ENCODE measurements at regions not wholly inside any gene's neighbourhood (a gene's known extent, or its start where the extent isn't known, plus 50 kb on each side); places are given as distances from the start of the nearest gene placed in this dataset.

- no peaks in the 10 kb centered on the region for H3K36me3 ChIP-seq (ENCODE audit: control insufficient read depth, insufficient read depth, low read length)
- ChIA-PET POLR2A (no interaction called here), CTCF (no interaction called here)
- H3K4me3 ChIP-seq (ENCODE audit: low read depth in 2 of 2, low read length in 2 of 2): no peak overlapping the region
- TF ChIP-seq POLR2AphosphoS5 (IDR thresholded peaks at IDR 0.05; ENCODE audit: low read depth, low read length) (no peak), SIN3A (IDR thresholded peaks at IDR 0.05; ENCODE audit: borderline replicate concordance, insufficient read depth, low read depth, low read length) (no peak), TCF7L2 (IDR thresholded peaks at IDR 0.05; ENCODE audit: low read depth, low read length) (no peak)
- H3K9me3 ChIP-seq (ENCODE audit: control insufficient read depth, insufficient read depth, low read depth, low read length): no peaks in the 10 kb centered on the region
- ATAC-seq (no peak), DNase-seq (ENCODE audit: low read depth, low spot score) (no peak)
- in situ Hi-C loops (cut with HindIII; ENCODE audit: low pct_unique_long_range_greater_than_20kb, low sequenced_read_pairs): no loop called here
- intact Hi-C loops (cut with micrococcal nuclease; ENCODE audit: unreplicated experiment): no loop called here
- no TSS peak for BruUV-seq (replicated peaks)
- no peaks in the 10 kb centered on the region for H3K4me1 ChIP-seq (ENCODE audit: control insufficient read depth, insufficient read depth, low read length)
- no peak overlapping the region for H3K27ac ChIP-seq (ENCODE audit: low read length)
- no peaks in the 10 kb centered on the region for H3K27me3 ChIP-seq (ENCODE audit: control insufficient read depth, insufficient read depth, low read length)
Measured at GRCh38 chr15:24764375-24765171, 89.0 kb downstream of the NPAP1 start.

- POLR2A ChIA-PET: no interaction called here
Measured at GRCh38 chr15:24766511-24767133, 91.0 kb downstream of the NPAP1 start.

GRCh38 chr15:24772266-24772665 lies 96.7 kb downstream of the NPAP1 start:
- no peaks in the 10 kb centered on the region for H3K4me1 ChIP-seq (ENCODE audit: control insufficient read depth, insufficient read depth, low read length)
- ATAC-seq (no peak), DNase-seq (ENCODE audit: low read depth, low spot score) (no peak)
- intact Hi-C loops (cut with micrococcal nuclease; ENCODE audit: unreplicated experiment) (no loop called here), in situ Hi-C loops (cut with HindIII; ENCODE audit: low pct_unique_long_range_greater_than_20kb, low sequenced_read_pairs) (no loop called here)
- H3K9me3 ChIP-seq (ENCODE audit: control insufficient read depth, insufficient read depth, low read depth, low read length): 0 out of 2 replicates have a peak, but pooled peaks cover 4% of the 10 kb centered on the region
- no peaks in the 10 kb centered on the region for H3K27me3 ChIP-seq (ENCODE audit: control insufficient read depth, insufficient read depth, low read length)
- no peaks in the 10 kb centered on the region for H3K36me3 ChIP-seq (ENCODE audit: control insufficient read depth, insufficient read depth, low read length)
- H3K27ac ChIP-seq (ENCODE audit: low read length): no peak overlapping the region
- TF ChIP-seq, protein P1, sequence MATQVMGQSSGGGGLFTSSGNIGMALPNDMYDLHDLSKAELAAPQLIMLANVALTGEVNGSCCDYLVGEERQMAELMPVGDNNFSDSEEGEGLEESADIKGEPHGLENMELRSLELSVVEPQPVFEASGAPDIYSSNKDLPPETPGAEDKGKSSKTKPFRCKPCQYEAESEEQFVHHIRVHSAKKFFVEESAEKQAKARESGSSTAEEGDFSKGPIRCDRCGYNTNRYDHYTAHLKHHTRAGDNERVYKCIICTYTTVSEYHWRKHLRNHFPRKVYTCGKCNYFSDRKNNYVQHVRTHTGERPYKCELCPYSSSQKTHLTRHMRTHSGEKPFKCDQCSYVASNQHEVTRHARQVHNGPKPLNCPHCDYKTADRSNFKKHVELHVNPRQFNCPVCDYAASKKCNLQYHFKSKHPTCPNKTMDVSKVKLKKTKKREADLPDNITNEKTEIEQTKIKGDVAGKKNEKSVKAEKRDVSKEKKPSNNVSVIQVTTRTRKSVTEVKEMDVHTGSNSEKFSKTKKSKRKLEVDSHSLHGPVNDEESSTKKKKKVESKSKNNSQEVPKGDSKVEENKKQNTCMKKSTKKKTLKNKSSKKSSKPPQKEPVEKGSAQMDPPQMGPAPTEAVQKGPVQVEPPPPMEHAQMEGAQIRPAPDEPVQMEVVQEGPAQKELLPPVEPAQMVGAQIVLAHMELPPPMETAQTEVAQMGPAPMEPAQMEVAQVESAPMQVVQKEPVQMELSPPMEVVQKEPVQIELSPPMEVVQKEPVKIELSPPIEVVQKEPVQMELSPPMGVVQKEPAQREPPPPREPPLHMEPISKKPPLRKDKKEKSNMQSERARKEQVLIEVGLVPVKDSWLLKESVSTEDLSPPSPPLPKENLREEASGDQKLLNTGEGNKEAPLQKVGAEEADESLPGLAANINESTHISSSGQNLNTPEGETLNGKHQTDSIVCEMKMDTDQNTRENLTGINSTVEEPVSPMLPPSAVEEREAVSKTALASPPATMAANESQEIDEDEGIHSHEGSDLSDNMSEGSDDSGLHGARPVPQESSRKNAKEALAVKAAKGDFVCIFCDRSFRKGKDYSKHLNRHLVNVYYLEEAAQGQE (IDR thresholded peaks at IDR 0.05; ENCODE audit: insufficient read depth in 1 of 2, low read depth in 2 of 2, low read length in 1 of 2): no peak
- no peak for TF ChIP-seq TCF7L2 (IDR thresholded peaks at IDR 0.05; ENCODE audit: low read depth, low read length)
- TF ChIP-seq SIN3A (IDR thresholded peaks at IDR 0.05; ENCODE audit: borderline replicate concordance, insufficient read depth, low read depth, low read length): no peak
- TF ChIP-seq CTCF (IDR thresholded peaks at IDR 0.05): no peak
- TF ChIP-seq POLR2AphosphoS5 (IDR thresholded peaks at IDR 0.05; ENCODE audit: low read depth, low read length): no peak
- no peak overlapping the region for H3K4me3 ChIP-seq (ENCODE audit: low read depth in 2 of 2, low read length in 2 of 2)
- ChIA-PET CTCF (no interaction called here), POLR2A (no interaction called here)
- BruUV-seq (replicated peaks): no TSS peak

More at GRCh38 chr15:24766511-24767133, 91.0 kb downstream of the NPAP1 start:
- DNase-seq (ENCODE audit: low read depth, low spot score) (no peak), ATAC-seq (no peak)
- no peak overlapping the region for H3K4me3 ChIP-seq (ENCODE audit: low read depth in 2 of 2, low read length in 2 of 2)
- in situ Hi-C loops (cut with HindIII; ENCODE audit: low pct_unique_long_range_greater_than_20kb, low sequenced_read_pairs): no loop called here
- no TSS peak for BruUV-seq (replicated peaks)
- no peaks in the 10 kb centered on the region for H3K27me3 ChIP-seq (ENCODE audit: control insufficient read depth, insufficient read depth, low read length)
- CTCF ChIA-PET: no interaction called here
- intact Hi-C loops (cut with micrococcal nuclease; ENCODE audit: unreplicated experiment): no loop called here
- no peak overlapping the region for H3K27ac ChIP-seq (ENCODE audit: low read length)
- H3K4me1 ChIP-seq (ENCODE audit: control insufficient read depth, insufficient read depth, low read length): no peaks in the 10 kb centered on the region
- 0 out of 2 replicates have a peak, but pooled peaks cover 4% of the 10 kb centered on the region for H3K9me3 ChIP-seq (ENCODE audit: control insufficient read depth, insufficient read depth, low read depth, low read length)
- TF ChIP-seq POLR2AphosphoS5 (IDR thresholded peaks at IDR 0.05; ENCODE audit: low read depth, low read length) (no peak), CTCF (IDR thresholded peaks at IDR 0.05) (no peak)
- H3K36me3 ChIP-seq (ENCODE audit: control insufficient read depth, insufficient read depth, low read length): no peaks in the 10 kb centered on the region

Data from Panc1 (cell line).